ENCODE measurements at regions not wholly inside any gene's neighbourhood (a gene's known extent, or its start where the extent isn't known, plus 50 kb on each side); places are given as distances from the start of the nearest gene placed in this dataset.
"Not testable (repeated sequence)": the region's sequence is repeated elsewhere in the genome, so short reads cannot be mapped to it uniquely, and the experiment has no call there.

- no peak overlapping the region for H3K4me3 ChIP-seq (ENCODE audit: insufficient read length, low read depth)
- no peak for TF ChIP-seq ZNF274 (IDR thresholded peaks at IDR 0.05; ENCODE audit: low read depth, low read length)
- TF ChIP-seq SUZ12 (IDR thresholded peaks at IDR 0.05; ENCODE audit: extremely low read depth, insufficient read depth, insufficient read length) = no peak
- TF ChIP-seq YY1 (IDR thresholded peaks at IDR 0.05; ENCODE audit: insufficient read depth, insufficient read length) = no peak
- H3K27me3 ChIP-seq (ENCODE audit: insufficient read depth, insufficient read length) = no peaks in the 10 kb centered on the region
- no peaks in the 10 kb centered on the region for H3K36me3 ChIP-seq (ENCODE audit: insufficient read depth, insufficient read length, low read length)
- no peaks in the 10 kb centered on the region for H3K9me3 ChIP-seq (ENCODE audit: insufficient read depth, low read length)
- H3K4me1 ChIP-seq (ENCODE audit: insufficient read depth, insufficient read length) = no peaks in the 10 kb centered on the region
- no peak for DNase-seq (ENCODE audit: low read depth, low spot score)
- no peak overlapping the region for H3K9ac ChIP-seq (ENCODE audit: insufficient read length, low read depth)
Observed at GRCh38 chr6:135710042-135710441, 141.5 kb upstream of the PDE7B start.

GRCh38 chr6:135722190-135722589 lies 129.3 kb upstream of the PDE7B start:
- DNase-seq (ENCODE audit: low read depth, low spot score) = no peak
- H3K9ac ChIP-seq (ENCODE audit: insufficient read length, low read depth) = no peak overlapping the region
- no peak overlapping the region for H3K4me3 ChIP-seq (ENCODE audit: insufficient read length, low read depth)
- H3K4me1 ChIP-seq (ENCODE audit: insufficient read depth, insufficient read length) = no peaks in the 10 kb centered on the region
- H3K27me3 ChIP-seq (ENCODE audit: insufficient read depth, insufficient read length) = no peaks in the 10 kb centered on the region
- TF ChIP-seq YY1 (IDR thresholded peaks at IDR 0.05; ENCODE audit: insufficient read depth, insufficient read length) (no peak), ZNF274 (IDR thresholded peaks at IDR 0.05; ENCODE audit: low read depth, low read length) (no peak), SUZ12 (IDR thresholded peaks at IDR 0.05; ENCODE audit: extremely low read depth, insufficient read depth, insufficient read length) (no peak)
- peaks cover 10% of the 10 kb centered on the region; the same call in 1 of the 2 replicates for H3K9me3 ChIP-seq (ENCODE audit: insufficient read depth, low read length)
- H3K36me3 ChIP-seq (ENCODE audit: insufficient read depth, insufficient read length, low read length) = no peaks in the 10 kb centered on the region

GRCh38 chr6:135722679-135723078 lies 128.8 kb upstream of the PDE7B start:
- no peak for DNase-seq (ENCODE audit: low read depth, low spot score)
- H3K4me3 ChIP-seq (ENCODE audit: insufficient read length, low read depth) = no peak overlapping the region
- no peak for TF ChIP-seq ZNF274 (IDR thresholded peaks at IDR 0.05; ENCODE audit: low read depth, low read length)
- TF ChIP-seq SUZ12 (IDR thresholded peaks at IDR 0.05; ENCODE audit: extremely low read depth, insufficient read depth, insufficient read length) = no peak
- TF ChIP-seq YY1 (IDR thresholded peaks at IDR 0.05; ENCODE audit: insufficient read depth, insufficient read length) = no peak

GRCh38 chr6:135728589-135728988 lies 122.9 kb upstream of the PDE7B start:
- Histone ChIP-seq H3K36me3 (ENCODE audit: insufficient read depth, insufficient read length, low read length) (no peaks in the 10 kb centered on the region), H3K9me3 (ENCODE audit: insufficient read depth, low read length) (peaks cover 10% of the 10 kb centered on the region; the same call in 1 of the 2 replicates), H3K9ac (ENCODE audit: insufficient read length, low read depth) (no peak overlapping the region), H3K4me1 (ENCODE audit: insufficient read depth, insufficient read length) (no peaks in the 10 kb centered on the region), H3K27me3 (ENCODE audit: insufficient read depth, insufficient read length) (no peaks in the 10 kb centered on the region), H3K4me3 (ENCODE audit: insufficient read length, low read depth) (no peak overlapping the region)
- TF ChIP-seq ZNF274 (IDR thresholded peaks at IDR 0.05; ENCODE audit: low read depth, low read length) (no peak), SUZ12 (IDR thresholded peaks at IDR 0.05; ENCODE audit: extremely low read depth, insufficient read depth, insufficient read length) (no peak), YY1 (IDR thresholded peaks at IDR 0.05; ENCODE audit: insufficient read depth, insufficient read length) (no peak)
- DNase-seq (ENCODE audit: low read depth, low spot score) = no peak

More at GRCh38 chr6:135722679-135723078, 128.8 kb upstream of the PDE7B start:
- H3K9ac ChIP-seq (ENCODE audit: insufficient read length, low read depth) = no peak overlapping the region
- H3K4me1 ChIP-seq (ENCODE audit: insufficient read depth, insufficient read length) = no peaks in the 10 kb centered on the region
- no peaks in the 10 kb centered on the region for H3K36me3 ChIP-seq (ENCODE audit: insufficient read depth, insufficient read length, low read length)
- peaks cover 10% of the 10 kb centered on the region; the same call in 1 of the 2 replicates for H3K9me3 ChIP-seq (ENCODE audit: insufficient read depth, low read length)
- no peaks in the 10 kb centered on the region for H3K27me3 ChIP-seq (ENCODE audit: insufficient read depth, insufficient read length)

GRCh38 chr6:135731116-135731515 lies 120.4 kb upstream of the PDE7B start:
- no peaks in the 10 kb centered on the region for H3K36me3 ChIP-seq (ENCODE audit: insufficient read depth, insufficient read length, low read length)
- TF ChIP-seq SUZ12 (IDR thresholded peaks at IDR 0.05; ENCODE audit: extremely low read depth, insufficient read depth, insufficient read length) (no peak), ZNF274 (IDR thresholded peaks at IDR 0.05; ENCODE audit: low read depth, low read length) (no peak), YY1 (IDR thresholded peaks at IDR 0.05; ENCODE audit: insufficient read depth, insufficient read length) (no peak)
- no peaks in the 10 kb centered on the region for H3K4me1 ChIP-seq (ENCODE audit: insufficient read depth, insufficient read length)
- no peaks in the 10 kb centered on the region for H3K27me3 ChIP-seq (ENCODE audit: insufficient read depth, insufficient read length)
- H3K9ac ChIP-seq (ENCODE audit: insufficient read length, low read depth) = no peak overlapping the region
- peaks cover 6% of the 10 kb centered on the region; the same call in 1 of the 2 replicates for H3K9me3 ChIP-seq (ENCODE audit: insufficient read depth, low read length)
- no peak for DNase-seq (ENCODE audit: low read depth, low spot score)
- no peak overlapping the region for H3K4me3 ChIP-seq (ENCODE audit: insufficient read length, low read depth)

GRCh38 chr6:135736351-135736750 lies 115.2 kb upstream of the PDE7B start:
- not testable (repeated sequence) for H3K36me3 ChIP-seq (ENCODE audit: insufficient read depth, insufficient read length, low read length); H3K9me3 ChIP-seq (ENCODE audit: insufficient read depth, low read length); H3K4me3 ChIP-seq (ENCODE audit: insufficient read length, low read depth); DNase-seq (ENCODE audit: low read depth, low spot score); H3K27me3 ChIP-seq (ENCODE audit: insufficient read depth, insufficient read length); H3K9ac ChIP-seq (ENCODE audit: insufficient read length, low read depth); H3K4me1 ChIP-seq (ENCODE audit: insufficient read depth, insufficient read length)

GRCh38 chr6:135738636-135739035 lies 112.9 kb upstream of the PDE7B start:
- no peaks in the 10 kb centered on the region for H3K36me3 ChIP-seq (ENCODE audit: insufficient read depth, insufficient read length, low read length)
- no peaks in the 10 kb centered on the region for H3K4me1 ChIP-seq (ENCODE audit: insufficient read depth, insufficient read length)
- H3K9me3 ChIP-seq (ENCODE audit: insufficient read depth, low read length) = no peaks in the 10 kb centered on the region
- H3K9ac ChIP-seq (ENCODE audit: insufficient read length, low read depth) = no peak overlapping the region
- H3K27me3 ChIP-seq (ENCODE audit: insufficient read depth, insufficient read length) = no peaks in the 10 kb centered on the region
- DNase-seq (ENCODE audit: low read depth, low spot score) = no peak
- no peak overlapping the region for H3K4me3 ChIP-seq (ENCODE audit: insufficient read length, low read depth)
- no peak for TF ChIP-seq ZNF274 (IDR thresholded peaks at IDR 0.05; ENCODE audit: low read depth, low read length)
- TF ChIP-seq YY1 (IDR thresholded peaks at IDR 0.05; ENCODE audit: insufficient read depth, insufficient read length) = no peak
- no peak for TF ChIP-seq SUZ12 (IDR thresholded peaks at IDR 0.05; ENCODE audit: extremely low read depth, insufficient read depth, insufficient read length)

- Histone ChIP-seq H3K4me3 (ENCODE audit: insufficient read length, low read depth) (no peak overlapping the region), H3K27me3 (ENCODE audit: insufficient read depth, insufficient read length) (no peaks in the 10 kb centered on the region), H3K4me1 (ENCODE audit: insufficient read depth, insufficient read length) (no peaks in the 10 kb centered on the region), H3K36me3 (ENCODE audit: insufficient read depth, insufficient read length, low read length) (no peaks in the 10 kb centered on the region), H3K9me3 (ENCODE audit: insufficient read depth, low read length) (no peaks in the 10 kb centered on the region), H3K9ac (ENCODE audit: insufficient read length, low read depth) (no peak overlapping the region)
- DNase-seq (ENCODE audit: low read depth, low spot score) = no peak
- TF ChIP-seq YY1 (IDR thresholded peaks at IDR 0.05; ENCODE audit: insufficient read depth, insufficient read length) = no peak
- TF ChIP-seq SUZ12 (IDR thresholded peaks at IDR 0.05; ENCODE audit: extremely low read depth, insufficient read depth, insufficient read length) = no peak
- TF ChIP-seq ZNF274 (IDR thresholded peaks at IDR 0.05; ENCODE audit: low read depth, low read length) = no peak
Observed at GRCh38 chr6:135739288-135739687, 112.2 kb upstream of the PDE7B start.
